Mucosa of rectum (tissue), 2 donors: ENCODE measurements at regions not wholly inside any gene's neighbourhood (a gene's known extent, or its start where the extent isn't known, plus 50 kb on each side); places are given as distances from the start of the nearest gene placed in this dataset.

Experiments used
- H3K27ac ChIP-seq, 2 donors: one replicate each; pipeline ENCODE4 v1.7.0; 2013; ENCODE audit warnings: inconsistent platforms in 2 of 2, low read depth in 2 of 2, low read length in 2 of 2
- H3K27me3 ChIP-seq, 2 donors: one replicate each; pipeline ENCODE4 v1.7.0; 2013; ENCODE audit warnings: low read length in 2 of 2; ENCODE audit not compliant: control insufficient read depth in 2 of 2, insufficient read depth in 2 of 2
- H3K36me3 ChIP-seq, 2 donors: one replicate each; pipeline ENCODE4 v1.7.0; 2013; ENCODE audit warnings: low read length in 2 of 2; ENCODE audit not compliant: control insufficient read depth in 2 of 2, insufficient read depth in 2 of 2
- H3K4me1 ChIP-seq, 2 donors: one replicate each; pipeline ENCODE4 v1.7.0; 2013; ENCODE audit warnings: low read length in 2 of 2, mild to moderate bottlenecking in 1 of 2; ENCODE audit not compliant: control insufficient read depth in 2 of 2, insufficient read depth in 2 of 2
- H3K4me3 ChIP-seq, 2 donors: one replicate each; pipeline ENCODE4 v1.7.0; 2013; ENCODE audit warnings: low read length in 2 of 2
- H3K9ac ChIP-seq, 2 donors: one replicate each; pipeline ENCODE4 v1.7.0; 2013; ENCODE audit warnings: low read length in 2 of 2, low read depth in 1 of 2, mild to moderate bottlenecking in 1 of 2
- H3K9me3 ChIP-seq, 2 donors: one replicate each; pipeline ENCODE4 v1.7.0; 2013; ENCODE audit warnings: low read length in 2 of 2; ENCODE audit not compliant: control insufficient read depth in 2 of 2
- donor health status: healthy.
- donor health status: Normal muscosa, but diverticular disease.

DNA sequence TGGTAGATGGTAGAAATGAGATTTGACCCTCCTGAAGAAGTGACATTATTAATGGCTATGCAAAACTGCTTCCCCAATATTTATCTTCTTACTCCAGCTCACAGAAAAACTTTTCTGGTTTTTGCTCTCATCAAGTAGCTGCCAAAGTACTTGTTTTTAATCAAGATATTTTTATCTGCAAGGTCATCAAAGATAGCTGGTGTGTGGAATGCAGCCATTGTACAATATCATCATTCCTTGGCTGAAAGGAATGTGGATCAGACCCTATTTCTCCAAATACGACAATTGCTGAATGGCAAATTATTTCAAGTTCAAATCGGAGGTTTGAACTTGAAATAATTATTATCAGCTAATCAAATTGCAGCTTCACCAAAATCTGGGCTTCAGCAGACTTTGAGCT, 126.9 kb upstream of the SLC7A14 start:
- Histone ChIP-seq H3K9me3 (peaks cover 4 to 5% of the 10 kb centered on the region in 2 donors), H3K36me3 (no peaks in the 10 kb centered on the region), H3K9ac (no peak overlapping the region), H3K27me3 (no peaks in the 10 kb centered on the region), H3K27ac (no peak overlapping the region), H3K4me3 (no peak overlapping the region), H3K4me1 (no peaks in the 10 kb centered on the region)

DNA sequence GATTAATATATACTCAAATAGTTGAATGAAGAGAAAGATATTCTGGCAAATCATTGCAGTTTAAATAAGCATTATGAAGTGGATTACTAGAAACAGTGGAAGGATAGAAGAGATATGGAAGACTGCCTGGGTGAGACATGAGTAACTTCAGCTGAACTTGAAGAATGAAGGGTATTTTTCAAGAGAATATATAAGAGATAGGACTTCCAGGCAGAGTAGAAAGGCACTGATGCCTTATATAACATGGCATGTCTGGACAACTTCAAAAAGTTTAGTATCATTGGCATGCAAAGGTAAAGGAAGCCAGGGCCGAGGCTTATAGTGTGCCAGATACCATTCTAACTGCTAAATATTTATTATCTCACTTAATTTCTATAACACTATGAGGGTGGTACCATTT, 126.5 kb upstream of the SLC7A14 start:
- no peak overlapping the region for H3K4me3 ChIP-seq
- peaks cover 4 to 5% of the 10 kb centered on the region in 2 donors for H3K9me3 ChIP-seq
- no peak overlapping the region for H3K9ac ChIP-seq
- H3K27ac ChIP-seq = no peak overlapping the region
- H3K36me3 ChIP-seq = no peaks in the 10 kb centered on the region
- H3K27me3 ChIP-seq = no peaks in the 10 kb centered on the region
- H3K4me1 ChIP-seq = no peaks in the 10 kb centered on the region

DNA sequence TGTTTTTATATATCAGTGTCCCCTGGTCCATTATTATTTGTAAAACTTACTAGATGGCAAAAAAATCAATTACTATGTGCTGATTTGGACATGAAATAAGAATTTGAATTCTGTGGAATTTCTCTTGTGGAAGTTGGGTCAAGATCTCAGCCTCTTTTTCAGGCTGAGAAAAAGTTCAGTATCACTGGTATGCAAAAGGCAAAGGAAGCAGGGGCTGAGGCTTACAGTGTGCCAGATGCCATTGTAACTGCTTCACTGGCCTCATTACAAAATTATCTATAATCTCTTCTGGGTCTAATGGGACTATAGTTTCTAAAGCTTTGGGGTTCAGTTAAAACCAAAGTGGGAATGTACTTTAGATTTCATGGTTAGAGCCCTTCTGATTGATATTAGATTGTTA, 125.9 kb upstream of the SLC7A14 start:
- Histone ChIP-seq H3K9ac (no peak overlapping the region), H3K36me3 (no peaks in the 10 kb centered on the region), H3K27ac (no peak overlapping the region), H3K27me3 (no peaks in the 10 kb centered on the region), H3K4me3 (no peak overlapping the region), H3K4me1 (no peaks in the 10 kb centered on the region), H3K9me3 (peaks cover 4 to 5% of the 10 kb centered on the region in 2 donors)

DNA sequence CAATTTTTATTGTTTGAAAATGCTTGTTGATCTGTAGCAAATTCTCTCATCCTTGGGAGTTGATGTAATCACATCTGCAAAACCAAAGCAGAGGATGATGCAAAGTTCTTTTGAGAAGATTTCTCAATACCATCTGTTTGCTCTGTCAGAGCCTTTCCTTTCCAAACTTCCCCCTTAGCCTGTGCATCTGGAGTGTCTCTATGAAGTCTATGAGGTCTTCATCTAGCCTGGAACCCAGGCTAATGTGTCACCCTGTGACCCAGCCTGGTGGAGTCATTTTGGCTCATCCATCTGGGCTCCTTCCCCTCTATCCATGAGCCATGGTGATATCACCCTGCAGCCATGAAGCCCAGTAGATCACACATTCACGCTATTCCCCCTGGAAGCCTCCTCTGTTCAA, 123.2 kb upstream of the SLC7A14 start:
- Histone ChIP-seq H3K36me3 (no peaks in the 10 kb centered on the region), H3K27me3 (no peaks in the 10 kb centered on the region), H3K27ac (no peak overlapping the region), H3K4me1 (no peaks in the 10 kb centered on the region), H3K9ac (no peak overlapping the region), H3K9me3 (peaks cover 4 to 5% of the 10 kb centered on the region in 2 donors), H3K4me3 (no peak overlapping the region)

DNA sequence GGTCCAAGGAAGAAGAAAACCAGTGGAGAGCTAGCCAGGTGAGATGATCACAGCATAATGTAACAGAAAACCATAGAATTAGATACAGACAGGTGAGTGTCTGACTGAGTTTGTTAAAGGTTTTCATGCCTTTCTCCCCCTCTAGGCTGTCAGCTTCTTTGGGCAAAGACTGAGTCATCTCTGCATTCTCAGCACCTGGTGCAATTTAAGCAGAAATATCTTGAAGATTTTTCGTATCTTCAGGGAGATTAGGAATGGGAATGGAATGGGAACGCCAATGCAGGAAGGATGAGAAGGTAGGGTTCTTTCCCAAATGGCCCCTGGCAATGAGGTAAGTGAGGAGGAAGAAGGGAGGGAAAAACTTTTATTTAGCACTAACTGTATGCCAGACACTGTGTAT, 122.0 kb upstream of the SLC7A14 start:
- H3K27me3 ChIP-seq = no peaks in the 10 kb centered on the region
- H3K27ac ChIP-seq = no peak overlapping the region
- no peak overlapping the region for H3K4me3 ChIP-seq
- no peaks in the 10 kb centered on the region for H3K4me1 ChIP-seq
- H3K9me3 ChIP-seq = peaks cover 4 to 5% of the 10 kb centered on the region in 2 donors
- no peak overlapping the region for H3K9ac ChIP-seq
- no peaks in the 10 kb centered on the region for H3K36me3 ChIP-seq

DNA sequence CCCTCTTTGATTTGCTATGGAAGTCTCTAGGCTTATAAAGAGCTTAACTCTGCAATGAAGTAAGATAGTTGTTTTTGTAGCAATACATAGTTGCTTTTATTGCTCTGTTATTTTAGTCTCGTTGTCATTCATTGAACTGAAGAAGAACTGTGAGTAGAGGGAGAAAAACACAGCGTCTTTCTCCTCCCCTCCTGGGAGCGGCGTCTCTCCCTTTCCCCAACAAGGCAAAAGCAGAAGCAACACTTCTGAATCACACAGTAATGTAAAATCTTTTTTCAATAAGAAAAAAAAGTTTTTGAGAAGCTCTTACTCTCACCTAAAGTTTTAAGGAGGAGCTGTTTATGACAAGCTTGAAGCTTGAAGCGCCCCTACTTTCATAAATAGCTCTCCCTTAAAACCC, 119.3 kb upstream of the SLC7A14 start:
- no peak overlapping the region for H3K27ac ChIP-seq
- H3K27me3 ChIP-seq = no peaks in the 10 kb centered on the region
- peaks cover 3 to 4% of the 10 kb centered on the region in 2 donors for H3K9me3 ChIP-seq
- H3K9ac ChIP-seq = no peak overlapping the region
- no peaks in the 10 kb centered on the region for H3K36me3 ChIP-seq
- H3K4me3 ChIP-seq = no peak overlapping the region
- H3K4me1 ChIP-seq = no peaks in the 10 kb centered on the region

DNA sequence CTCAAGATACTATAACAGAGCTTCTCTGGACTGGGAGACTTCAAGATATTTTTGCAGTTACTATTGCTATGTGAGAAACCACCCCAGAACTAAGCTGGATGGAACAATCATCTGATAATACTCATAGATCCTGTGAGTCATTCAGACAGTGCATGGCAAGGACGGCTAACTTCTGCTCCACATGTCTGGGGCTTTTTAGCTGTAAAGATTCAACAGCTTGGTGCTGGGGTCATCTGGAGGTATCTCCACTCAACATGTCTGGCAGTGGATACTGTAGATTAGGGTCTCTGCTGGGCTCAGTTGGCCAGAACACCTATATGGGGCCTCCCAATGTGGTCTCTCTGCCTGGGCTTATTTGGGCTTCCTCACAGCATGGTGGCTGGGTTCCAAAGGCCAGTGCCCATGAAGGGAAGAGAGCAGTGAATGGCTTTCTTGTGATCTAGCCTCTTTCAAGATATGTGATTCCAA, 117.3 kb upstream of the SLC7A14 start:
- Histone ChIP-seq H3K27me3 (no peaks in the 10 kb centered on the region), H3K9ac (no peak overlapping the region), H3K4me1 (no peaks in the 10 kb centered on the region), H3K27ac (no peak overlapping the region), H3K36me3 (no peaks in the 10 kb centered on the region), H3K4me3 (no peak overlapping the region), H3K9me3 (no peaks in the 10 kb centered on the region)

DNA sequence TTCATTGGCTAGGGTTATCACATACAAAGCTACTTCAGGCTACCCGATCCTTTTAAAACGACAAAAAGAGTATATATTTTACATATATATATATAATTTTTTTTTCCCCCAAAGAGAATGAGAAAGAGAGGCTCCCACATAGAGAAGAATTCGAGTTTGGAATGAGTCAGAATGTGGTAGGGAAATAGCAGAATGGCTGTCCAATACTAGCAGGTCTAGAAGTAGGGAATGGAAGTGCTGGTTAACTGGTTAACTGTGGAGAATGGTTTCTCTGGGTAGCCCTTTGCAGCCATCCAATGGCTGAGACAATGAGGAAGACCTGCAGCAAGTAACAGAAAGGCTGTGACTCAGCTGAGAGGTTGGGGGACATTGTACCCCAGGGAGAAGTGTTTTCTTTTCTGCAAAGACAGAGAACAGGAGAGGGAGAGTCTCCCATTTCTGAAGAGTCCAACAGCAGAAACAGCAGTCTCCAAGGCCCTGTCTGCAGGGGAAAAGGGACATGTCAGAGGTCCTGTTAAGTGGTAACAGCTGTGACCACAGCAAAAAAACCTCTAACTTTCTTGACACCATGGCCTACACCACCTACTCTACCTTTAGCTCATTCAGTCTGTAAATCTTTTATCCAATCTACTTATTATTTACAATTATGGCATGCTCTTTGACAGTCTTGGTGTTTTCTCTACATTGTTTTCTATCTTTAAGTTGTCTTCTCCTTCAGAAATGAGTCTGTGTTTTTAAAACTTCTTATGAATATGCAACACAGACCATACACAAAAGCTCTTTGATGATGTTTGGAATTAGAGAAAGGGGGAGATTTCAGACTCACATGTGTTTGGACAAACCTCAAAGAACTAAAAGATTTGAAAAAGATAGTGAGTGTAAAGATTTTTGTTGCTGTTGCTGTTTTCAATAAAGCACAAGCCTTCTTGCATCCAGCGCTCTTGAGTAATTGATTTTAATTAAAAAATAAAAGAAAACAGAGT, 116.1 kb upstream of the SLC7A14 start:
- Histone ChIP-seq H3K27ac (no peak overlapping the region), H3K36me3 (no peaks in the 10 kb centered on the region), H3K9me3 (no peaks in the 10 kb centered on the region), H3K27me3 (no peaks in the 10 kb centered on the region), H3K4me3 (no peak overlapping the region), H3K9ac (no peak overlapping the region), H3K4me1 (no peaks in the 10 kb centered on the region)

DNA sequence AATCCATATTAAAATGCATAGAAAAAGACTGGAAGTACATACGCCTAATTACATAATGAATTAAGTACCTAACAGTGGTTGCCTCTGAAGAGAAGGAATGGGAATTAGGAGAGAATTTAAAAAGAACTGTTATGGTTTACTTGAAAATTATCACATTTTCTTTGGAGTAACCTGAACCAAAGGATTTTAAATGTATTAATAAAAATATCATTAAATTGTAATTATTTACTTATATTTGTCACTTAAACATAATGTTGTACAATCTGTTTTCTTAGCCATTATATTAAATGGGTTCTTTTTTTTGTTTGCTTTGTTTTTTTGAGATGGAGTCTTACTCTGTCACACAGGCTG, 114.2 kb upstream of the SLC7A14 start:
- H3K27ac ChIP-seq = no peak overlapping the region
- H3K27me3 ChIP-seq = no peaks in the 10 kb centered on the region
- no peaks in the 10 kb centered on the region for H3K36me3 ChIP-seq

DNA sequence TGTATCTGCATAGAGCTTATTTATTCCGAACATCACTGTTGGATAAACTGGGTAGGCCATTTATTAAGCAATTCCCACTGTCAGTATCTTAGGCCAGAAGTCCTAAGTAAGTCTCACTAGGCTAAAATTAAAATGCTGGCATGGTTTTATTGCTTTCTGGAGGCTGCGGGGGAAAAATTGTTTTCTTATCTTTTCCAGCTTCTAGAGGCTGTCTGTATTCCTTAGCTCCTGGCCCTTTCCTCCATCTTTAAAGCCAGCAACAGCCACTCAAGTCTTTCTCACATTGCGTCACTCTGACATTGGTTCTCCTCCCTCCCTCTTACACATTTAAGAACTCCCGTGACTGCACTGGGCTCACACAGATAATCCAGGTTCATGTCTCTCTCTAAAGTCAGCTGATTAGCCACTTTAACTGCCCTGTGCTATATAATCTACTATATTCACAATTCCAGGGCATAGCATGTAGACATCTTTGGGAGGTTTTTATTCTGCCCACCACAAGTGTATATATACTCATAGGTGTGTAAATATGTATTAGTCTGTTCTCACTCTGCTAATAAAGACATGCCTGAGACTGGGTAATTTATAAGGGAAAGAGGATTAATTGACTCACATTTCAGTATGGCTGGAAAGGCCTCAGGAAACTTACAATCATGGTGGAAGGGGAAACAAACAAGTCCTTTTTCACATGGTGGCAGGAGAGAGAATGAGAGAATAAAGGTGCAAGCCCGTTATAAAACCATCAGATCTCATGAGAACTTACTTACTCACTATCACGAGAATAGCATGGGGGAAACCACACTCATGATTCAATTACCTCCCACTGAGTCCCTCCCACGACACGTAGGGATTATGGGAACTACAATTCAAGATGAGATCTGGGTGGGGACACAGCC, 113.5 kb upstream of the SLC7A14 start:
- Histone ChIP-seq H3K9ac (no peak overlapping the region), H3K27me3 (no peaks in the 10 kb centered on the region), H3K27ac (no peak overlapping the region), H3K36me3 (no peaks in the 10 kb centered on the region), H3K4me1 (no peaks in the 10 kb centered on the region), H3K4me3 (no peak overlapping the region), H3K9me3 (no peaks in the 10 kb centered on the region)

More for the DNA sequence above, 114.2 kb upstream of the SLC7A14 start:
- no peak overlapping the region for H3K4me3 ChIP-seq
- no peak overlapping the region for H3K9ac ChIP-seq
- no peaks in the 10 kb centered on the region for H3K9me3 ChIP-seq
- H3K4me1 ChIP-seq = no peaks in the 10 kb centered on the region
